GM21528 (cell line): ENCODE measurements at regions not wholly inside any gene's neighbourhood (a gene's known extent, or its start where the extent isn't known, plus 50 kb on each side); places are given as distances from the start of the nearest gene placed in this dataset.

ENCODE experiments used
- ATAC-seq: cut with Tn5 transposase; IDR thresholded peaks from one replicate; pipeline ENCODE4 v1.9.1; 2021; ENCODE audit warnings: mild to moderate bottlenecking, moderate library complexity; ENCODE audit not compliant: unreplicated experiment, low FRiP score

DNA sequence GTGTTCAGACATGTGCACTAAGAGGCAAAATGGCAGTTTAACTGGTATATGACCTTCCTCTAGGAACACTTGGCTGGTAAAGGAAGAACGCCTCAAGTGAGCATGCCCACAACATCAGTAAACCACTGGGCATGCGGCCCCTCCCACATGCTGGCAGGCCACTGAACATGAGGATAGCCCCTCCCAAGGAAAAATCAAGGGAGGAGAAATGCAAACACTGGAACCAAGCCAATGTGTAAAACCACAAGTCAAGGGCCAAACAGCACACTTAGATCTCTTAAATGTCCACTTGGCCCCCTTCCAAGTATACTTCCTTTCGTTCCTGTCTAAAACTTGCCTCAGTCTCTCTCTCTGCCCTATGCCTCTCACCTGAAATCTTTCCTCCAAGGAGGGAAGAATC lies 980.8 kb downstream of the TSN start:
- no peak for ATAC-seq

DNA sequence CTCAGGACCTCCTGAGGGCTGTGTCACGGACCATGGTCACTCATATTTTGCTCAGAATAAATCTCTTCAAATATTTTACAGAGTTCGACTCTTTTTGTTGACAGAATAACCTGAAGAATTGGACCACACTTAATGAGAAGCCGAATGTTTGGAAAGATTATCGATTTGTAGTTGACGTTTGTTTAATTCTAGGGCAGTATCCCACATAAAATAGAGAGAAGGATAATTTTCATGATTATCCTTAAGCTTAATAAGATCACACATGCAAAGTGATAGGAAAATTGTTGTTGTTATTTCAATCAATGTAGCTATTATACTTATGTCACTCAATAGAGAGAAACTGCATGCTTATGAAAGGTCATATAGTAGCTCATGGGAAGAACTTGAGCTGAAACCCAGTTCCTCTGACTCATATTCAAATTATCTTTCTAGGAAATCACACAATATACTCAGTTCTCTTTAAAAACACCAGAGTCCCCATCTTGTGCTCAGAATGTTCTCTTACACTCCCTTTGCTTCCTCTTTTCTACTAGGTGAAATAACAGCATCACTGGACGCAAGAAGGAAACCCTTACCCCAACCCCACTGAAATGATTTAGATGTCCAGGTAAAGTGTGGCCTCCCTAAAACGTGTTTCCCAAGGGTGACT lies 982.1 kb downstream of the TSN start:
- no peak for ATAC-seq

GRCh38 chr2:122739732-122740593 lies 984.5 kb downstream of the TSN start:
- ATAC-seq, result no peak

DNA sequence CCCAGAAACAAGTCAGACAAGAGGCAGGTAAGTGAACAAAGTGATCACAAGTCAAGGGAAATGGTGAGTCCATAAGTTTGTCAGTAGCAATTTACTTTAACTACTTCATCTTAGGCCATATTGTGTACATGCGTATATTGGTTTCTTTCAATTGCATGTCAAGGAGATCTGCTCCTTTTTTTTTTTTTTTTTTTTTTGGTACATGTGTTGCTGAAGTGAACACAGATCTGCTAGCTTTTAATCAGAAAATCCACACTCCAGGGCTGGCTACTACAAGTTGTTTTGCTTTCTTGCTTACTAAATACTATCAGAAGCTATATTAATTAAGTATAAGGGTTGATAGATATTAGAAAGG lies 985.1 kb downstream of the TSN start:
- no peak for ATAC-seq

DNA sequence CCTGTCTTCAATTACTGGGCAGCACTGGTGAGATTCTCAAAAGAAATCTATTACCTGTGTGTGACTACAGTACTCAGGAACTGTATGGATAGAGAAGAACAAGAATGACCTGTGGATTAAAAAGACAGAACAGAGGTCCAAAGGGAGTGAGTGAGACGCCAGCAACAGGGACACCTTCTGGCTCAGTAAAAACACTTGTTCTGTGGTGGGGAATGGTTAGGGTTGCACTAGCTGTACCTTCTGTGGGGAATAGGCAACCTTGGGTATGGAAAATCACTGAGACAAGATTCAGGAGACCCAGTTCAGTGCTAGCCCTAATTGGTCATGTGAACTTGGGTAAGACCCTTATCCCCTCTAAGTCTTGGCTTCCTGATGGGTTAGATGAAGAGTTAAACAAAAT lies 986.0 kb downstream of the TSN start:
- ATAC-seq, result no peak

- no peak for ATAC-seq
Observed at GRCh38 chr2:122743021-122743675, 987.7 kb downstream of the TSN start.

DNA sequence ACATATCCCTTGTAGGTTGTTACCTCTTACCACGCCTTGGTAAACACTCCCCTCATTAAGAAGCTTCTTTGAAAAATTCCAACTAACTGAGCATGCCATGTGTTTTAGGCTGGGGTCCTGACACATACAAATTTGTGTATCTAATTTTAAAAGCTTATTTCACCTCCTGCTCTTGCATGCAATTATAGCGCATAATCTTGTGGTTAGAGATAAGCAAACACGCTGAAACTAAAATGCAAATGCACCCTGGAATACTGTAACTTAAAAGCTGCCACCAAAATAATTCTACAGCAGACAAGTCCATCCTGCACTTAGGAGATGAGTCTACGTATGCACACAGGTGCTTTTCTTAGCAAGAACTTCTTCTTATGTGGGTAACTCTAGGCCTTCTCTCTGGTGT lies 990.2 kb downstream of the TSN start:
- ATAC-seq, result no peak

GRCh38 chr2:122747670-122748069 lies 992.2 kb downstream of the TSN start:
- ATAC-seq, result no peak

DNA sequence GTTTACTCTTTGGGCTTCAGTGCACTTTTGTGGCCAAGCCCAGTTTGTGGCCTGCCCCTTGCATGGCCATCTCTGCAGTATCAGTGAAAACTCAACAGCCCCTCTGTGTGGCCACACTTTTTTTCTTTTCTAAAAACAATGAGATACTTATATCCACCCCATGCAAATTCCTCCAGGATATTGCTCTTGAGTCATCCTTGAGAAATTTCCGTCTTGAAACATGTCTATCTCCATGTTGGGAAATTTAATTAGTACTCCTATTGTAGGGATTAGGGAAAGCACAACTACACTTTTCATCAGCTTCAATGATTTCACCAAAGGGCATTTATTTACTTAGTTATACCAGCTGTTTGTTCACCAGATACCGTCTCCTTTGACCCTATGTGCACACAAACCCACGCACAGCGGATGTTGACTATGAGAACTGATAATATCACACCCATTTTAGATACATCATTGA lies 993.1 kb downstream of the TSN start:
- ATAC-seq, result no peak

DNA sequence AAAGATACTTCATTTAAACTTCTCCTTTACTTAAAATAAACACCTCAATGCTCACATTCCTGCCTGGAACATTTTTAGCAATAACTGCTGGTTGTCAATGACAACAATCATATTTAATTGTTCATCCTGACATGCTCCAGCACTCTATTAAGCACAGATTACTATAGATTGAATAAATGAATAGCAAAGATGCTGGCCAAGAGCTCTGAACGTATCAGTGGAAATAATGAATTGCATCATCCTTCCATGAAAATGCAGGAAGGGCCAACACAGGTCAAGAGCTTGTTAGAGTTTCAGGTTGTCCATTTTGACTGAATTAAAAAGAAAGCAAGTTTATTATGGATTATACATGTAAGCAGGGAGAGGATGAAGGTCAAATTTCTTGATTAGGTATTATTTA lies 994.0 kb downstream of the TSN start:
- ATAC-seq, result no peak

GRCh38 chr2:122750095-122750494 lies 994.6 kb downstream of the TSN start:
- ATAC-seq, result no peak

DNA sequence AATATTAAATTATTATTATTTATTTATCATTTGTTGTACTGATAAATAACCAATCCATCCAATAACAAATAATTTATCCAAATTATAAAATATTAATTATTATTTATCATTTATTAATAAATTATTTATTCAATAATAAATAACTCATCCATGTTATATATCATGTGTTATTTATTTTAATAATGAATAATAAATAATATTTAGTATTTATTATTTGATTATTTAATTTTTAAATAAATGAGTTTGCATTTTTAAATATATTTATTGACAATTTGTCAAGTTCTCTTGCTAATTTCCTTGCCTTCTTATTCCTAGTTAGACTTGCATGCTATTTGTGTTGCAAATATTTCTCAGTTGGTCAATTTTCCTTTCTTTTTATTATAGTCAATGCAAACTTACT lies 995.4 kb downstream of the TSN start:
- ATAC-seq, result no peak

DNA sequence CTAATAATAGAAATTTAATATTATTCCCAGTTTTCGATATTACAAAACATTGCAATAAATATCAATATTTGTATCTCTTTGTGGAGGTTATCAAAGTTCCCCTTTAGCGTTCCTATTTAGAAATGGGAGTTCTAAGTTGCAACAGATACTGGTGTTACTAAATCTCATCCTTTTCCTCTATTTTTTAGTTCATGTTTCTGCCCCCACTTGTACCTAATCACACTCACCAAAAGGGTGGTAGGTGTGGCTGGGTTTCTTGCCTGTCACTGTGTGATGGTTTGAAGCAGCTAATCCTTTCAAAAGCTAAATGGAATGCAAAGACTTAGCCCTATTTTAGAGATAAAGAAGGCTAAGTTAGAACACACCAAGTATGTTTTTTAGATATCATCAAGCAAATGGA lies 997.9 kb downstream of the TSN start:
- ATAC-seq, result no peak

DNA sequence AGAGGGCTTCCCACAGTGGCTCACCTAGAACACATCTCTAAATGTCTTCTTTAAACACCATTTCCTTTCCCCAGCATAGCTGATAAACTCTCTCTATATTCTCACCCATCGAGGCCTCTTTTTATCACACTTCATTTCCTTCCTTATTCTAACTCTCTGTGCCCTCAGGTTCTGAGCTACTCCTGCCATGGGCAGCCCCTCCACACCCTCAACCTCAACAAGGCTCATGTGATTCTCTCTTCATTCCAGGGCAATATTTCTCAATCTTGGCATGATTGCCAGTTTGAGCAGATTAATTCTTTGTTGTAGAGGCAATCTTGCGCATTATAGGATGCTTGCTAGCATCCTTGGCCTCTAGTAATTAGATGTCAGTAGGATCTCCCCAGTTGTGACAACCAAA lies 999.1 kb downstream of the TSN start:
- no peak for ATAC-seq

- ATAC-seq, result no peak
Observed at GRCh38 chr2:122755281-122755780, 999.9 kb downstream of the TSN start.

- ATAC-seq, result no peak
Observed at GRCh38 chr2:122758967-122759366, 1003.5 kb downstream of the TSN start.

DNA sequence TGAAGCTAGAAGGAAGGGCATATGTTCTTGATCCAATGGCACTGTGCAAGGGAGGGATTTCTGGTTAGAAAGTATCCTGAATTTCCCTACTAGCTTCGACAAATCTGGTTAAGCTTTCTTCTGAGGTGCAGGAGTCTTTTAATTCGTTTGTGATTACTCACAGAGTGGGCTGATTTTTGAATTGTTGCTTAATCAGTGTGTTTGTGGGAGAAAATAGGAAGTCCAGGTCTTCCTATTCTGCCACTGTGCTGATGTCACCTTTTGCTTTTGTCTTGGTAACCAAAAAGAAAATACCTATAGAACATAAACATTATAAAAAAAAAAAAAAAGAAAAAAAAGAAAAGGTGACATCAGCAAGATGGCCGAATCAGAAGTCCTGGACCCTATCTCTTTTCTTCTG lies 1008.6 kb downstream of the TSN start:
- ATAC-seq, result no peak

DNA sequence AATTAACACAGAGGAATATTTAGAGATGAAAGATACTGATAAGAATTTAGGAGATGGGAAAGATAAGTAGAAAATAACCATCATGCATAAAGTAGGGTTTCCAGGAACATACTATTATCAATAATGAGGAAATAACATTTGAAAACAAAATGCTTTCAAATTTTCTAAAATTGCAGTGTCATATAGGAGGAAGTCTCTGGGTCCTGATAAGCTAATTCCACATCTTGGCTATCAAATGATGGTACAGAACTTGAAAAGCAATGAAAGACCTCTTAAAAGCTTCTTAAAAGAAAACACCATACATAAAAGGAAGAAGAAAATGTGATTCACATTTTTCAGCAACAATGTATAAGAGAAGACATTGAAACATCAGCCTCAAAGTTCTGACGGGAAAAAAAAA lies 1024.8 kb downstream of the TSN start:
- no peak for ATAC-seq

- ATAC-seq, result no peak
Observed at GRCh38 chr2:122794100-122794499, 1038.6 kb downstream of the TSN start.

GRCh38 chr2:122795763-122796162 lies 1040.3 kb downstream of the TSN start:
- no peak for ATAC-seq

- ATAC-seq, result no peak
Observed at GRCh38 chr2:122799391-122799790, 1043.9 kb downstream of the TSN start.
